Non-pigmented ciliary epithelial cell (primary cell): ENCODE measurements at regions not wholly inside any gene's neighbourhood (a gene's known extent, or its start where the extent isn't known, plus 50 kb on each side); places are given as distances from the start of the nearest gene placed in this dataset.

Source experiments
- DNase-seq: peaks from one replicate; pipeline ENCODE4 v3.0.0-alpha.2; 2010; ENCODE audit warnings: low read depth

GRCh38 chr16:26295625-26296304, 604.0 kb downstream of the HS3ST4 start:
- DNase-seq = no peak

- no peak for DNase-seq
Observed at GRCh38 chr16:26301516-26301915, 609.8 kb downstream of the HS3ST4 start.

GRCh38 chr16:26316683-26317464, 625.1 kb downstream of the HS3ST4 start:
- DNase-seq = no peak

GRCh38 chr16:26317885-26318284, 626.1 kb downstream of the HS3ST4 start:
- no peak for DNase-seq

GRCh38 chr16:26330654-26331053, 638.9 kb downstream of the HS3ST4 start:
- no peak for DNase-seq

- no peak for DNase-seq
Observed at GRCh38 chr16:26334218-26335111, 642.7 kb downstream of the HS3ST4 start.

GRCh38 chr16:26335236-26335853, 643.6 kb downstream of the HS3ST4 start:
- DNase-seq = no peak

GRCh38 chr16:26342621-26343020, 650.9 kb downstream of the HS3ST4 start:
- no peak for DNase-seq

- no peak for DNase-seq
Observed at GRCh38 chr16:26344240-26344776, 652.5 kb downstream of the HS3ST4 start.

GRCh38 chr16:26344976-26345375, 653.2 kb downstream of the HS3ST4 start:
- no peak for DNase-seq

GRCh38 chr16:26345966-26346365, 654.2 kb downstream of the HS3ST4 start:
- DNase-seq = no peak

GRCh38 chr16:26348095-26348494, 656.3 kb downstream of the HS3ST4 start:
- DNase-seq = no peak

GRCh38 chr16:26360867-26361266, 669.1 kb downstream of the HS3ST4 start:
- no peak for DNase-seq

- no peak for DNase-seq
Observed at GRCh38 chr16:26363581-26363980, 671.8 kb downstream of the HS3ST4 start.

GRCh38 chr16:26365161-26365940, 673.6 kb downstream of the HS3ST4 start:
- DNase-seq = no peak

- DNase-seq = no peak
Observed at GRCh38 chr16:26371349-26371869, 679.6 kb downstream of the HS3ST4 start.

- DNase-seq = no peak
Observed at GRCh38 chr16:26374279-26374925, 682.6 kb downstream of the HS3ST4 start.

GRCh38 chr16:26382586-26382985, 684.1 kb upstream of the C16orf82 start:
- no peak for DNase-seq

GRCh38 chr16:26386096-26386495, 680.6 kb upstream of the C16orf82 start:
- no peak for DNase-seq

GRCh38 chr16:26391833-26392232, 674.9 kb upstream of the C16orf82 start:
- DNase-seq = no peak
